Limb (tissue), 2 donors: ENCODE measurements at regions not wholly inside any gene's neighbourhood (a gene's known extent, or its start where the extent isn't known, plus 50 kb on each side); places are given as distances from the start of the nearest gene placed in this dataset.

Experiments used
- DNase-seq, 2 donors: peaks; one replicate each; pipeline ENCODE4 v3.0.0-alpha.2; 2016; ENCODE audit errors: extremely low spot score in 2 of 2

GRCh38 chr18:78758496-78758895, 221.1 kb upstream of the SALL3 start:
- no peak for DNase-seq

DNA sequence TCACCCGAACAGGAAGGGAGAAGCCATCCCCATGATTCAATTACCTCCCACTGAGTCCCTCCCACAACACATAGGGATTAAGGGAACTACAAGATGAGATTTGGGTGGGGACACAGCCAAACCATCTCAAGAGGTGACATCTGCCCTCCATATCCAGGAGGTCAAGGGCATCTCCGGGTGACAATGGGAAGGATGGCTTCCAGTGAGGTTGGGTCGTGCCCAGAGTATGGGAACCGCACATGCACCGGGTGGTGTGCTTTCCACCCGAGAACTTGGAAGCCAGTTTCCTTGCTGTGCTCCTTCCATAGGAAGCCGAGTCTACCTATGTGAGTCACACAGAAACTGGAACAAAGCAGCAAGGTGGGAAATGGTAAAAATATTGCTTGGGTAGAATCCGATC, 216.9 kb upstream of the SALL3 start:
- no peak for DNase-seq

- DNase-seq: no peak
Observed at GRCh38 chr18:78764544-78764943, 215.1 kb upstream of the SALL3 start.

DNA sequence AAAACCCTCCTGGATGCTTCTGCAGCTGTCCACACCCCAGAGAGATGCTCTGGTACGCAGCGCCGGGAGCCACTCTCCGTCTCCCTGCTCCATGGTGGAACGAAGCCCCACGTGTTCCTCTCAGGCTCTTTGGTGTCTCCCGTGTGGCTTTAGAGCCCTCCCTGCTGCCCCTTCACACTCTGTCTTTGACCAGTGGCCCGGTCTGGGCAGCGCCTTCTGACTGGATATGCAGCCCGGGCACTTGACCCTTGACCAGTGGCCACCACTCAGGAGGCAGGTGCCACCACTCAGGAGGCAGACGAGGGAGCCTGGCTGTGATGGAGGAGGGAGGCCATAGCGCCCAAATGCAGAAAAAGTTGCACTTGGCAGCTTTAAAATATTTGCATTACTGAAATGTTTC, 214.5 kb upstream of the SALL3 start:
- DNase-seq: no peak

DNA sequence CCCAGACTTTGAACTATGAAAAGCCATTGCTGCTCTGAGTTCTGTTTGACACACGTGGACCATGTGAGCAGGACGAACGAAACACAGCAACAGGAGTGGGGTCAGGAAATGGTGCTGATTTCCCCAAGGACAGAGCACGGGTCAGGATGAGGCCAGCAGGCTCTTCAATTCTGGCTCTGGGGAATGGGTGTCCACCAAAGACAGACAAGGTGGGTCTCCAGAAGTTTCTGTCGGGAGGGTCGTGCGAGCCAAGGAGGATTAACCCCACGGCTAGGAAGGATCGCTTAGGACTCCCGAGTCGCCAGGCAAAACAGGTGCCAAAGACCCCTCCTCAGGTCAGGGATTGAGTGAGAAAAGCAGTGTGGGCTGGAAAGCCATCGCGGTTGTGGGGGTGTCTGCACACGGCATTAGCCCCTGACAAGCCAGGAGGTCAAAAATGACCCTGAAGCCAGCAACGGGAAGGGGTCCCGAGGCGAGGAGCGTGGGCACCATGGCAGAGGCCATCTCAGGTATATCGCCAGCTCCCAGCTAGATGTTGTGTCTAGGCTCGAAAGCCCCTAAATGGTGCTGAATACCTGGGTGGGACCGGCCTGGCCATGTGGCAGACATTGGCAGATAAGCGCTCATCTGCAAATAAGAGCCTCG, 213.9 kb upstream of the SALL3 start:
- DNase-seq: no peak

GRCh38 chr18:78766651-78767533, 212.7 kb upstream of the SALL3 start:
- DNase-seq: no peak

DNA sequence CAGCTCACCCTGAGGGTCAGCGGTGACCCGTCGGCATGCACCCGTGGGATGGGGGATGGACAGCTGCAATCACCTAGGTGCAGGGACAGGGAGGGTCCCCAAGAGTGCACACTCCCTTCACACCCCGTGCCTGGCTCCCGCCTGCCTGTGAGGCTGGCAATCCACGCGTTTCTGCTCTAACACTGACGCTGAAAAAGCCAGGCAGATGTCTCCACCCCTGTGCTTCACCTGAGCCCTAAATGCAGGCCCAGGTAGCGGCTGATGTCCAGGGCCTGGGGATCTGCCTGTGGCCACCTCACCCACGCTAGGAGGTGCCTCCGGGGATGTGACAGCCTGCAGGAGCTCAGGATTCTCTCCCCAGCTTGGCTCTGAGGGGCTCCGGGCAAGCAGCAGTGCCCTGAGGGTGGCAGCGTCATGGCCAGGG, 212.0 kb upstream of the SALL3 start:
- no peak for DNase-seq

DNA sequence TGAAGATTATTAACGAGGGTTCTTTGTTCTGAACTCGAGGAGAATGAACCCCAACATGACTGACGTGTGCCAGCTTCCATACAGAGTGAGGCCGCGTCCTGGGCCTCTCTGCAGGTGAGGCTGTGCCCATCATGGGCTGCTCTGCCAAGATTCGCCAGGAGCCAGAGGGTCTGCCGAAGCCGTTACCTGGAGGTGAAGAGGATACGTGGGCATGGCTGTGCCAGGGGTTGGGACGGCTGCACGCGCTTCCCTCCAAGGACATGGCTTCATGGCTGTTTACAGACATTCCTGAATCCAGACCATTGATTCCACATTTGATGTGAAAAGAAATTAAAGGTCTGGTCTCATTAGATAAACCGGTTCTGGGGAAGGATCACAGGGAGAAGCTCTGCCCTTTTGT, 211.4 kb upstream of the SALL3 start:
- DNase-seq: no peak

DNA sequence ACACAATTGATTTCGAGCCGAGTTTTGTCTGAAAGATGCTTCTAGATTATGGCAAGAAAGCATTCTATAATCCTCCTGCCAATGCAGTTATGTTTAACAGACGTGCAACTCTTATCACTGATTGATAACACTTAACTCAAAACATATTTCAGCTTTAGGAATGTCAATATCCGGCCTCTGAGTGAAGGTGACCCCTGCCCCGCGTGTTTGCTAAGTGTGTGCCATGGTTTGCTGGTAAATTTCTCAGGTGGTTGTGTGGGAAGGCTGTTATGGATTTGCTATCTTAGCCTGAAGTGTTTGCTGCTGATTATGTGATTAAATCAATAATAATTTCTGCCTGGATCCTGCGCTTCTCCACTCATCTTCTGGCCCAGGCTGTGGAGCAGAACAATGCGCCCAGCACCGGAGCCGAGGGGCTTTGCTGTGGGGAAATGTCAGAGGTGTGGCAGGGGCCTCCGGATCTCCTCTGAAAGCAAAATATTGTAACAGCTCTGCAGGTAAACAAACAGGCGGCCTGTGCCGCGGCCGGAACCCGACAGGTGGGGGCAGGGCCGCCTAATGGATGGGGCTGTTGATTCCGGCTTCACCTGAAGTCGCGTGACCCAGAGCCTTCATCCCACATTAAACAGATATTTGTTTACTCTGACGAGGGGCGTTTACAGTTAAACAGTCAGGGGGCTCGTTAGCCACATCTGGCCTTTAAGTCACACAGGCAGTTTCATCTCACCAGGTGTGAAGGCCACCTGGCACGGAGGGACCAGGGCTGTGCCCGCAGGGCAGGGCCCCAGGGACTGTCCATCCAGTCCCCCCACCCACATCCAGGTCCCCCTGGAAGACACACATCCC, 210.7 kb upstream of the SALL3 start:
- DNase-seq: peak in 1 of 2 donors; percentile 23

- peak in 1 of 2 donors; percentile 23 for DNase-seq
Observed at GRCh38 chr18:78769502-78770105, 210.0 kb upstream of the SALL3 start.

DNA sequence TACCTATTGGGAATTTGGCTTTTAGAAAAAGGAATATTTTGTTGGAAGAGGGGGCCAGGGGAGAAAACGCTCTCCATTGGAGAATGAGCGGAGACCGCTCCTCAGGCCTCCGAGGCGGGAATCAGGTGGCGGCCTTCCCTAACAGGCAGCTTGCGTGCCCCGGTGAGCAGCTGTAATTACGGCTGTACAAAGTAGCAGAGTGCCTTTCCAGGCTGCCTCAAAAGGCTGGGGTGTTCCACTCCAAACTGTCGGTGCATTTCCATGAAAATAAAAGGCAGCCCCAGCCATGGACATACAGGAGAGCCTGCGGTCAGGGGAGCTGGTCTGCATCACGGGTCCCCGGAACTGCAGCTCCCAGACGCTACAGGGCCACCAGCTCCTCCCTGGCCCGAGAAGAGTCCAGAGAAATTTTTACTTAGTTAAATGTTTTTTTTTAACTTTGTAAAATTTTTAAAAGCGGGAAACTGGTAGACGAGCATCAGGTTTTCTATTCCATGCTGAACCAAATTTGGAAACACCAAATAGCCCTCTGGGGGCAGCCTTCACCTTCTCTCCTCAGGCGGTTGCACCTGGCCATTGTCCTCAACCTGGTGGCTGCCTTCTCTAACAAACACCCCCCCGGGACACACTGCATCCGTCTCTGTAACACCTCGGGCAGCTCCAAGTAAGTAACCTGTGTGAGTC, 209.3 kb upstream of the SALL3 start:
- peak in 1 of 2 donors; percentile 25 for DNase-seq

- peak in 1 of 2 donors; percentile 22 for DNase-seq
Observed at GRCh38 chr18:78770823-78771139, 208.8 kb upstream of the SALL3 start.

- no peak for DNase-seq
Observed at GRCh38 chr18:78771496-78772359, 207.9 kb upstream of the SALL3 start.

DNA sequence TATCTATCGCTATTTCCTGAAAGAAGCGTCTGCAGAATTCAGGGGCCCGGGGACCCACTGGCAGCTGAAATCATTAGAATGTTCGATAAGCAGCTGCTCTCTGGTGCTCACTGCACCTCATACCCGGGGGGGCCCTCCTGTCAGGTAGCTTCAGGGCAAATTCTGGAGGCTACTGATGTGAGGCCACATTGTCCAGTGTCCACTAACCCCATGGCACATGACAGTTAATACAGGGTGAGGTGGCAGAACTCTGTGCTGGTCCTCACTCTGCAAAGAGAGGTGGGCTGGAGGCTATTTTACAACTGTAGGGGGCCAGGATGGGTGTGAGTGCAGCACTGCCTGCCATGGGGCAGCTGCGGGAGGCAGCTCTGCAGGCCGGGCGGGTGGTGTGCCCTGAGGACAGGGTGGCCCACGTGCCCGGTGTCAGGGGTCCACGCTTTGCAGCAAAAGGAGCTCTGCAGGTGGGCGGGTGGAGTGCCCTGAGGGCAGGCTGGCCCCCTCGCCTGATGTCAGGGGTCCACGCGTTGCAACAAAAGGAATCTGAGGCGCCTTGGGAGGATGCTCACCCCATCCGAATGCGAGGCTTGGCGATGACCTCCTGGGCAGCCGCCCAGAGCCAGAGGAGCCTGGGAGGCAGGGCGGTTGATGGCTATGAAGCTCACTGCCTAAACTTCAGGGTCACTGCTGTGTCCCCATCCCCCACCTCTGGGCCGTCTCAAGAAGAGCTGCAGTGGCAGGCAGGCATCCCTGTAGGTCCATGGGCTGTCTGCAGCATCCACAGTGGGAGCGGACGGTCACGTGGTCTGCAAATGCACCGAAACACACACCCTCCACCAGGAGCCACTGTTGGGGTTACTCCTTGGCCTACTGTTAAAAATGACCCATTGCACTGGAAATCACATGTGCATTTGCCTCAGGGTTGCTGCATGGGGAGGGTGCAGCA, 207.0 kb upstream of the SALL3 start:
- DNase-seq: peak in 1 of 2 donors; percentile 21

GRCh38 chr18:78773303-78773755, 206.3 kb upstream of the SALL3 start:
- no peak for DNase-seq

DNA sequence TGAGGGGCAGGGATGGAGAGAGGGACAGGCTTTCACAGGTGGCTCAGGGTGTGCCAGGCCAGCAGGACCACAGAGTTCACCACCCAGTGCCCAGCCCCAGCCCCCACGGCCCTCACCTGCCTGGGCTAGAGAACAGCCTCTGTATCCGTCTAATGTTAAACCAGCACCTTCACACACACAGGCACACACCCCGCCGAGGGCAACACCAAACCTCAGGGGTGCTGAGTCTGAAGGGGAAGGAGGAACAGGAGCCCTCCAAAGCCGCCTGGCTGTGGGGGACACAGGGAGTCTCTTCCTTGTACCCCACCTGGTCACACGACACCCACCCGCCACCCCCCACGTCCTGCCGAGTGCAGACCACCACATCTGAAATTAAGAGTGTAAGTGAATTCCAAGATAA, 205.8 kb upstream of the SALL3 start:
- DNase-seq: no peak

GRCh38 chr18:78774741-78775141, 204.9 kb upstream of the SALL3 start:
- no peak for DNase-seq

GRCh38 chr18:78776151-78776550, 203.5 kb upstream of the SALL3 start:
- DNase-seq: no peak

- no peak for DNase-seq
Observed at GRCh38 chr18:78776706-78777285, 202.8 kb upstream of the SALL3 start.
